CD4-positive, alpha-beta T cell treated with Interferon alpha-2 for 1 hour (primary cell): ENCODE measurements at regions not wholly inside any gene's neighbourhood (a gene's known extent, or its start where the extent isn't known, plus 50 kb on each side); places are given as distances from the start of the nearest gene placed in this dataset.
"Not testable (repeated sequence)": the region's sequence is repeated elsewhere in the genome, so short reads cannot be mapped to it uniquely, and the experiment has no call there.

ENCODE experiments used
- DNase-seq, 2 donors: peaks; one replicate each; pipeline ENCODE4 v3.0.0-alpha.2; 2020 to 2022

DNA sequence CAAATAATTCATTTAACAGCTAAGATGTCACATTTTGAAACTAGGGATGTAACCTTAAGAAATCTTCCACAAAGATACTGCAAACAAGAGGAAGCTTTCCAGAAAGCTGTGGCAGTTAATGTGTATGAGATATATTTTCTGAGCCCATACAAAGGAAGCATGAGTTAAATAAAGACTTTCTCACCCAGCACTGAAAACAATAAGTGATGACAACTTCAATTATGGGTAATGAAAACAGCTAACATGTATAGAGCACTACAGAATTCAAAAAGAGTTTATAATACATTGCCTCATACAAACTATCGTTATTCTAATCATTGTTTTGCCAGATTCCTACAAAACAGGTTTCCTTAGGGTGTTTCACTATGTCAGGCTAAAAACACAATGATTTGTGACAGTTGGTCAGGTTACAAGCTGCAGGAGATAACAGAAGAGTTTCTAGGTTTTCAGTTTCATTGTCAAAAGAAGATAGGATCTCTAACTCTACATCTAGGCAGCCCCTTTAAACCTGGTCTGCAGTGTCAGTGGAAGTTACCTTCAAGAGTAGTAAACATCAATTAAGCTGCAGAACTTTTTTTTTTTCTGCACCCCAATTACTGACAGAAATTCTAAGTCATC, 618.1 kb upstream of the ADGRL3 start:
- no peak for DNase-seq

DNA sequence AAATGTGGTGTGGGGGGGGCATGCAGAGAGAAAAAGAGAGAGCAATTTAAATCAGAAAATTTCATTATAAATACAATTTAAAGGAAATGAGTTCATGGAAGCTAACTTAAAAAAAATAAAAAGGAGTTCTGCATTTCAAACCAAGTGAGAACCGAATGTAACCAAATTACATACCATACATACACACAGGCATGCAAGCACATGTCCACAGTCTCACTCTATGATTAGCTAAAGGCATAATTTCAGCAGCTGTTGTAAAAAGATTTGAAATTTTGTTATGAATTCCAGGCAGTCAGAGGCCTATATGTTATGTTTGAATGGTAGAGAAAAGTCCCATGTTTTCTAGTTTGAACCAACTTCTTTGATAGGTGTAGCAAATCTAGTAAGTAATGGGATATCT, 611.6 kb upstream of the ADGRL3 start:
- no peak for DNase-seq

DNA sequence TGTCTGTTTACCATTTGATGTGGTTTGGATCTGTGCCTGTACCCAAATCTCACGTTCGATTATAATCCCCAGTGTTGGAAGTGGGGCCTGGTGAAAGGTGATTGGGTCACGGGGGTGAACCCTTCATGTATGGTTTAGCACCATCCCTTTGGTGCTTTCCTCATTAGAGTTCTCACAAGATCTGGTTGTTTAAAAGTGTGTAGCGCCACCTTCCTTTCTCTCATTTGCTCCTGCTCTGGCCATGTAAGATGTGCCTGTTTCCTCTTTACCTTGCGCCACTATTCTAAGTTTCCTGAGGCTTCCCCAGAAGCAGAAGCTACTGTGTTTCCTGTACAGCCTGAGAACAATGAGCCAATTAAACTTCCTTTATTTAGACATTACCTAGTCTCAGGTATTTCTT, 610.7 kb upstream of the ADGRL3 start:
- DNase-seq = no peak

DNA sequence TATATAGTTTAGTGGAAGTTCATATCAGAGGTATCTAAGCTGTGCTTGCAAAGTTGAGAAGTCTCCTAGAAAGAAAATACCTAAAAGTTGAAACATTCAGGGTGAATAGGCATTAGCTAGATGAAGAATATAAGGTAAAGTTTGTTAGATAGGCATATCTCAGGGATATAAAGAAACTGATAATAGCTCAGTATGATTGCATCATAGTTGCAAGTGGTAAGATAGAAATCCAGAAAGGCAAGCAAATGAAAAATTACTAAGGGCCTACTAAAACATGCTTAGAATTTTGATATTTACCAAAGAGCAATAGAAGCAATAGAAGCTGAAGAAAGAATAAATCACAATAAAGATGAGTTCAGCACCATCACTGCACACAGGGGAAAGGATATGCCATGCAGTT, 610.0 kb upstream of the ADGRL3 start:
- no peak for DNase-seq

DNA sequence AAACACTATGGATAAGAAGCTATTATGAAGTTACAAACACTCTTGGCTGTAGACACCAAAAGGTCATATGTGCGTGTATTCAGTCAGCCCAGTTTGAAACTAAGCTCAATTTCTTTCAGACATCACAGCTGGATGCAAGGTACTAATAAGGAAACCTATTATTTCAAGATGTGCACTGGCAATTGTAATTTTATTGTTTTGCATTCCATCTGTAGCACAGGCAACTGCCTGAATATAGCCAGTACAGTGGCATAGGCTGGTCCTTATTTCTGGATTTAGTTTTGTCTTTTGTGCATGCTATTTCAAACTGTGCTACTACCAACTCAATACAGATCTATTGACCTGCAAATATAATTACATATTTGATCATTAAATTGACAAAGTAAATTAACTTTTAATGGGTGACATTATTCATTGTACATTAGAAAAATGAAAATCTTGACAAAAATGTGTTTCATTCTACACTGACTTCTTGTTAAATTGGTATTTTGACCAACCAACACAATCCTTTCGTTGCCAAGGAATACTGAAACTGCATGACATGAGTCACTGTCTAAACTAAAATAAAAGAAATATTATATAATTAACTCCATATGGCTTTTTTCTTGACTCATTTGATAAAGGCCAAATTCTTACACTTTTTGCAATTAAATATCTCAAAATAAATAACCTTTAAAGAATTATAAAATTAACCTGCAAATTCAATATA, 594.3 kb upstream of the ADGRL3 start:
- DNase-seq = no peak

DNA sequence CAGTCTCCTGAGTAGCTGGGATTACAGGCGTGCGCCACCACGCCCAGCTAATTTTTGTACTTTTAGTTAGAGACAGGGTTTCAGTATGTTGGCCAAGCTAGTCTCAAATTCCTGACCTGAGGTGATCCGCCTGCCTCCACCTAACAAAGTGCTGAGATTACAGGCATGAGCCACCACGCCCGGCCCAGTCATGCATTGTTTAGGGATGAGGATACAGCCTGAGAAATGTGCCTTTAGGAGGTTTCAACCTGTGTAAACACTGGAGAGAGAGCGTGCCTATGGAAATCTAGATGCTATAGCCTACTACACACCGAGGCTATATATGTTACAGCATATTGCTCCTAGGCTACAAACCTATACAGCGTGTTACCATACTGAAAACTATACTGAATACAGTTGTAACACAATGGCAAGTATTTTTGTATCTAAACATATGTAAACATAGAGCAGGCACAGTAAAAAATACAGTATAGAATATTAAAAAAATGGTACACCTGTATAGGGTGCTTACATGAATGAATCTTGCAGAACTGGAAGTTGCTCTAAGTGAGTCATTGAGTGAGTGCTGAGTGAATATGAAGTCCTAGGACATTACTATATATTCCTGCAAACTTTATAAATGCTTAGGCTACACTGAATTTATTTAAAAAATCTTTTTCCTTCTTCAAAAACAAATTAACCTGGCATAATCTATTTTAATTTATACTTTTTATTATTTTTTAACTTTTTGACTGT, 588.2 kb upstream of the ADGRL3 start:
- DNase-seq = no peak

DNA sequence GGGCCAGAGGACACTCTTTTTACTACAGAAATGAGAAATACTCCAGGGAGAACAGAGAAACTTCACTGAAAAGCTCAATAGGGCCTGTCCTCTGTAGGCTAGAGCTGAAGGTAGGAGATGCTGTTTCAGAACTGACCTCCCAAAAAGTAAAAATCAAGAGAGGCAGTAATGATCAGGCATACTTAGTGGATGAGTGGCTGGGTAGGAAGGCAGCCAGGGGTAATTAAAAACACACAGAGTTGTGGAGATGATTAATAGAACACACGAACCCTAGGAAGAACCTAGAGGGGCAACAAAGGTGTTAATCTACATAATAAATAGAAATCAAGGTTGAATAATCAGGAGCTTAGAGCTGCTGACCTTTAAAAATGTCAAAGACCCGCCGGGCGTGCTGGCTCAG, 582.4 kb upstream of the ADGRL3 start:
- DNase-seq = no peak

DNA sequence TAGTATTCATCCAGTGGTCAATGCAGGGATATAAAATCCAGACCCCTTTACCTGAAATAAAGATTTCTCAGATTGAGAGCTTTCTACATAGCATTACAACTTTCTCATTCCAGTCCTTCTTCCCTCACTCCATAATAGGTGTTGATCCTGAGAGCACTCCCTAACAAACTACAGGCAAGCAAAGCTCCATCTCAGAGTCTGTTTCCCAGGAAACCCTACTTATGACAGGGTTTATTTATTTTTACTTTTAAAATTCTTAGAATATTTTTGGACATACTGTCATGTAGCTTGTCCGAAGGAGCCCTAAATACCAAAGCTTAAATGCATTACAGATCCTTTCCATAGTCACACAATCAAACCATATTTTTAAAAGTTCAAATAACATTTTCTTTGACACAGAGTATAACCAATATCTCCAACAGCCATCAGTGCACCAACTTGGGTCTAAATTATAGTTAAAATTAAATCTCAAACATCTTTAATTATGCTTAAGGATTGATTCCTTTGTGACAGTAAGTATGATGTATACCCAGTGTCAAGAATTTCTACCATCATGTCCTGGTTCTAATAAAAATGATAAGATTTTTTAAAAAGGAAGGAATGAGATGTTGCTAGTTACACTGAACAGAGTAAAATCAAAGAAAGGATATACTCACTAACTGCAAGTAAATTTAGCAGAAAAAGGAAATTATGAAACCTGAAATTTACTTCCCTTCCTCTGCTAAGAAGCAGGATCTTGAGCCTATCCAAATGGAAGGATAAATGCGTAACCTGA, 580.4 kb upstream of the ADGRL3 start:
- no peak for DNase-seq

DNA sequence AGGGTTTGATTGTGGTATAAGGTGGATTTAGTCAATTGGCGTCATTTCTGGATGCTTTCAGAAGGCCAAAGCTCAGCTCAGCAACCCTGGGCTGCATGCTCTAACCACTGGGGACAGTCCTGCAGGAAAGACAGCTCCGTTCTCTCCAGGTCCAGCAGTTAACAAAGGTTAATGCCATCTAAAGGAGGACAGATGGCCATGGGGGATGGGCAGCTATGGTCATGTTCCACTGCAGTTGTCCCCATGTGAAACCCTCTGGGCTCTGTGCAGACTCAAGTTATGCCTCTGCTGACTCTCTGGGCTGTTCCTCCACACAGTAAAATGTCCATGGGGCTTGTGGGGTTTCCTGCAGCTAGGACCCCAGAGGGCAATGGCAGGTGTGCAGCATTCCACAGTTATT, 562.1 kb upstream of the ADGRL3 start:
- no peak for DNase-seq

DNA sequence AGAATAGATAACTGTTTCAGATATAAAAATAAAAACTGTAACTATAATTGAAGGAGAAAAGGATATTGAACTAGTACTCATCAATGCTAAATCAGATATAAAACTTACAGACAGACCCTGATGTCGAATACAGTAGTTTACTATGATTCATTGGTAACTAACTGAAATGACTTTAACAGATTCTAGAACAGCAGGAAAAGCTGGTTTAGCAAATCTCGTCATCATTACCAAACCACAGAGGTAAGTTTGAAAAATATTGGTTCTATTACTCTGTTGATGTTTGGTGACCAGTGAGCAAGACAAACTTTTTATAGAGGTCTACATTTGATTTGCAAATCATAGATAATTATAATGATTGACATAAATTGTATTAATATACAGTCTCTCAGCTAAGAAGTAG, 551.4 kb upstream of the ADGRL3 start:
- DNase-seq = no peak

DNA sequence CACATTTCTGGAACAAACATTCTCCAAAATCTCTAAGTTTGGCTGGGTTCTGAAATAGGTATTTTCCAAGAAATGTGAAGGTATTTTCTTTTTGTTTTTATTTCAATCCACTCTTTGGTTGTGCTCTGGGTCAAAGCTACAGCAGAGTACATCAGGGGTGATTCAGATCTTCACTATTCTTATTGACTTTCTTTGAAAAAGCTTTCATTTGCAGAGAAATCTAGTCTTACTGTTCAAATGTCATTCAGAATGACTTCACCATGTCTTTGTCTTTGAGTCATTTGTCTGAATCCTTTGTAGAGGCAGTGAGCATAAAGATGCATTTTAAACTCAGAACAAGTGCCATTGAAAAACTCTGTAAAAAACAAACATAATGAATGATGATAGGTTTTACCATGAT, 547.2 kb upstream of the ADGRL3 start:
- no peak for DNase-seq

DNA sequence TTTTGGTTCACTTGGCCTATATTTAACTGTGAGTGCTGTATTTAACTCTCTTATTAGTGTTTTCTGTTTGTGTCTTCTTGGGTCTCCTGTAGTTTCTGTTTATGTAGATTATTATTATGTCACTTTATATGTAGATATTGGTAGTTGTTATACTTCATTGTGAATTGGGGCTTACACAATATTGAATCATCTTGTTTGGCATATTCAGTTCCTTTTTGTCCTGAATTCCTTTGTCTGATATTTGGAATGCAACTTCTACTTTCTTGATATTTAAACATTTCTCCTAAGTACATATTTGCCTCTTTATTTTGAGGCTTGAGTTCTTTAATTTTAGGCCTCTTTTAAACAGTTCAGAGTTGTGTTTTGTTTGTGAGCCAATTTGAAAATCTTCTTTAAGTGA, 544.8 kb upstream of the ADGRL3 start:
- no peak for DNase-seq

DNA sequence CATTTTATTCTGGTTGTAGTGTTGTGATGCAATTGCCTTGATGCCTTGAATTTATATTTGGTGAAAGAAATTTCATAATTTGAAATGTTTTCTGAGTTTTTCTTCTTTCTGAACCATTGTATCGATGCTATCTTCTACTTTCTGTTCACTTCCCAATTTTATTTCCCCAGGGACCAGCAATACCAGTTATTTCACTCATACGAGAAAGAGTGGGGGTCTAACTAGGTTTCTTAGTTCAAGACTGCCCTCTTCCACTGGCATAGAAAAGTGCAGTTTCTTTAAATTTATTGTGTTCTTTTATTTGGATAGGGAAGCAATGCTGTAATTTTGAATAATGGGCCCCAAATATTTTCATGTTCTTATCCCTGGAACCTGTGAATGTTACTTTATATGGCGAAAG, 544.0 kb upstream of the ADGRL3 start:
- no peak for DNase-seq

DNA sequence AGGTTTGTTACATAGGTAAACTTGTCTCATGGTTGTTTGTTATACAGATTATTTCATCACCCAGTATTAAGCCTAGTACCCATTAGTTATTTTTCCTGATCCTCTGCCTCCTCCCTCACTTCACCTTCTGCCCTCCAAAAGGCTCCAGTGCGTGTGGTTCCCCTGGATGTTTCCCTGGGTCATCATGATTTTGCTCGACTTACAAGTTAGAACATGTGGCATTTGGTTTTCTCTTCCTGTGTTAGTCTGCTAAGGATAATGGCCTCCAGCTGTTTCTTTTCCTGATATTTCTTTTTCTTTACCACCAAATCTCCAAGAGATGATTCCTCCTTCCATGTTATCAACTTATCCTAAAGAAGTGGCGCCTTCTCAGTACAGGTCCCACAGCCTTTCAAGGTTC, 543.1 kb upstream of the ADGRL3 start:
- DNase-seq = no peak

DNA sequence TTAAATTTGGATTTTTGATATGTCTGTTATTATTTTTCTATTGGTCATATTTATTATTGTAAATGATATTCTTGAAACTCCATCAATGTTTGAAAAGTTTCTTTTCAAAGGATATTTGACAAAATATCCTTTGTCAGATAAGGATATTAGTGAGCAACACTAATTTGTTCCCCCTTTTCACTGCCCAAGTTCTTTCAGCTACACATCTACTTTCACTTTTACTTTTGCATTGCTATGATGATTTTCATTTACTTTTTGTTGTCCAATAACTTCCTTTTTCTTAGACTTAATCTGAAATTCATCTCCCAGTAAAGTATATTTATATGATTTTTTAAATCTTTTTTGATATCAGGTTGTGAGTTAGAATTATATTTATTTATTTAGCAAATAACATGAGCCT, 542.3 kb upstream of the ADGRL3 start:
- DNase-seq = no peak

DNA sequence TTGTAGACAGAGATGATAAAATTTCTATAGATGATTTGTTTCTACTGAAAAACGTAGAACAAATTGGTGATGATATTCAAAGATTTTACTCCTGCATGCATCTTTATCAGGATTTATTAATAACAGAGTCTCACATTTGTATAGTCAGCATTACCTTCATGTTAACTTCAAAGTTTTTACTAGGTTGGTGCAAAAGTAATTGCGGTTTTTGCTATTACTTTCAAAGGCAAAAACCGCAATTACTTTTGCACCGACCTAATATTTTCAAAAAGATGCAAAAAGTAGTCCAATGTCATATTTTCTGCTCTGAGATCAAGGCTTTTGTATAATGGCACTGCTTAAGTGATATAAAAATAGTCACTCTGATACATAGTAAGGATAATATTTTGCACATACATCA, 536.4 kb upstream of the ADGRL3 start:
- DNase-seq = no peak

DNA sequence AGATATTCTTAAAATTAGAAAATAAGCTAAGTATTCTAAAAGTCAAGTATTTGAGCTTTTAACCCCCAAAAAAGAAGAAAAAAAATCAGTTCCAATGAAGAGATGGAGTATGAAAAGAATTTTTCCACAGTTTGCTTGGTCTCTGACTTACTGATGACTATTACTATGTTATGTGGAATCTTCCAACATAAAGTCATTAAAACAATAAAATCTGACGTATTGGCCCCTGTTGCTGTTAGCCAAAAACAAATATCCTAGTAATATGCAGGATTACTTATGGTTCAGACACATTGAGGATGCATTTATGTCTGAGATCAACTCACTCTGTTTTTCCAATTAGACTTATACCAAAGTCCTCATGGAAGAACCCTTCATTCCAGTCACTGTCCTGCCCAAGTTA, 517.2 kb upstream of the ADGRL3 start:
- DNase-seq = no peak

DNA sequence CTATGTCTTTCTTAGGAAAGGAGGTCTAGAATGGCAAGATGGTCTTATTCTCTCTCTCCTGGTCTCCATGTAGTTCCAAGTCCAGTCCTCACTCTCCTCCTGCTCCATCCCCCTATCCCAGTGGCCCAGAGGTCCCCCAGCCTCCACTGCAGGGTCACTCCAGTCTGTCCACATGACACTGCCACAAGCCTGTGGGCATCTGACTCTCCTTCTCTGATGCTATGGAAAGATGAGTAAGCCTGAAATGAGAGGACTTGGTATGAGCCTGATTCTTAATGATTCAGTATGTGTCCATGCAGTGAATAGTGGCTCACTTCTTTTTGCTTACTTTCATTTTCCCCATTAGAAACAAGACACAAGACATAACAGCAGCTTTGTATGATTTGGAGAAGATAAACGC, 516.8 kb upstream of the ADGRL3 start:
- DNase-seq = no peak

DNA sequence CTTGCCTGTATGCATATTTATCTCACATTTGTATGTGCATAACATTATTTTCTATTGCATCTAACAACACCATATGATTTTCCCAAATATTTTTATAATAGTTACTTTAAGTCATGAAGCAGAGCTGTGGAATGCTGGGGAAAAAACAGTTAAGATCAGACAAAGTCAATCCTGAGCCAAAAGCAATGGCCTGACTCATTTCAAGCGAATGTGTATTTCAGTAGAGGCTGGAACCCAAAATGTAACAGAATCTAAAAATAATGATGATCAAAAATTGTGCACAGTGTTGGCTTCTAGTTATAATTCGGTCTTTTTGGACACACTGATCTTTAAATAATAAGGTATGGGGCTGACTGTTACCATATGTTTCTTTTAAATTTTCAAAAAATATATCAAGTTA, 516.2 kb upstream of the ADGRL3 start:
- no peak for DNase-seq

DNA sequence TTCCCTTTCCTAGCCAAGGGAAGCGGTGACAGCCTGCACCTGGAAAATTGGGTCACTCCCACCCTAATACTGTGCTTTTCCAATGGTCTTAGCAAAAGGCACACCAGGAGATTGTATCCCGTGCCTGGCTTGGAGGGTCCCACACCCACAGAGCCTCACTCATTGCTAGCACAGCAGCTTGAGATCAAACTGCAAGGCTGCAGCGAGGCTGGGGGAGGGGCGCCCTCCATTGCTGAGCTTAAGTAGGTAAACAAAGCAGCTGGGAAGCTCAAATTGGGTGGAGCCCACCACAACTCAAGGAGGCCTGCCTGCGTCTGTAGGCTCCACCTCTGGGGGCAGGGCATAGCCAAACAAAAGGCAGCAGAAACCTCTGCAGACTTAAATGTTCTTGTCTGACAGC, 504.1 kb upstream of the ADGRL3 start:
- not testable (repeated sequence) for DNase-seq

DNA sequence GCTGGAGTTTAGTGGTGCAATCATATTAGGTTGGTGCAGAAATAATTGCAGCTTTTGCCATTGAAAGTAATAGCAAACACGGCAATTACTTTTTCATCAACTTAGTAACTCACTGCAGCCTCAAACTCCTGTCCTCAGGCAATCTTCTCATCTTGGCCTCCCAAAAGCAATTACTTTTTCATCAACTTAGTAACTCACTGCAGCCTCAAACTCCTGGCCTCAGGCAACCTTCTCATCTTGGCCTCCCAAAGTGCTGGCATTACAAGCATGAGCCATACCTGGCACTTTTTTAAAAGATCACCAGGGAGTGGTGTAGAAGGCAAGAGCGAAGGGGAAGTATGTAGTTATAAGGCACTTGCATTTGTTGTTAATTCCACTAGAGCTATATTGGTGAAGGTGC, 491.1 kb upstream of the ADGRL3 start:
- no peak for DNase-seq

DNA sequence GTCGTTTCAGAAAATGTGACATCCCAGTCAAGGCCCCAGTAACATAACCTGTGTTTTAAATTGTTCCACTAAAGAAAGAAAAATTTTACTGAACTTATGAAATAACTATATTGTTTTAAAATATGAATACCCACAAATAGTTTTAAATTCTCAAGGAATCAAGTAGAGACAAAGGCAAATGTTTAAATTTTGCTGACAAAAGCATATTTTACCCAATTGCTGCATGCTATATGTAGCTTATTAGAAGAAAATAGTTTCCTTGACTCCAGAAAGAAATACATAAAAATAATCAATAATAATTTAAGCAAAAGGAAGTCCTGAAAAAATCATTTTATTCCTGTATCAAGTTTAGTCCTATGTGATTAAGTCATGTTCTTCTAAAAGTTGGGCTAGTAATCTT, 481.3 kb upstream of the ADGRL3 start:
- no peak for DNase-seq

DNA sequence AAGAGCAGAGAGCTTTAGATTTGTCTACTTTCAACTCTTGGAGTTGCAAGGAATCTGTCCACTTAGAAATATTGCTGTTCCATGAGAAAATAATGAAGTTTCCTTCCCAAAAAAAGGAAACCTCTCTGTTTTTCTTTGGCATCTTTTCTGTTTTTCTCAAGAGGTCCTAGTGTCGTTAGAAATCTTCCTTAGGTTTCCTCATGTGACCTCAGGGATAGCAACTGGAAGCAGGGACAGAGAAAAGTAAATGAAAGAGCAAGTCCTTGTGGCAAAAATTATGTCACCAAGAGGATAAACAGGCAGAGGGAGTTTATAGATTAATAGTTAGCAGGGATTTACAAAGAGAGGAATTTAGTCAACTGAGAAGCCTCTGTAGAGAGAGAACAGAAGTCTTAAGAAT, 478.4 kb upstream of the ADGRL3 start:
- no peak for DNase-seq

DNA sequence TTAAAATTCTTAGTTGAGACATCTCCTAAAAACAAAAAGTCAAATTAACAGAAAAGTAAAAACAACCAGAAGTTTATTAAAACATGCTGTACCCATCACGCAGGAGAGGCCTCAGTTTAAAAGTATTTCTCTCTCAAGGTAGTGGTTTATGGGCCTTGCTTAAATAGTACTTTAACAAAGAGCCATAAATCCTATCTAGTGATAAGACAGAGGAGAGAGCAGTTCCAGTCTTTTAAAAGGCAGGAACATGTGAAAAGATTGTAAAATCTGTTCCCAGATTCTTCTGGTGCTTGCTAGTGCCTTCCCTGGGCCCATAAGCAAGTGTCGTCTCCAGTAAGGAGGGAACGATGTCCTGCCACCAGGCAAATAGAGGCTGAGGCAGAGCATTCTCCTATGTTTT, 476.3 kb upstream of the ADGRL3 start:
- no peak for DNase-seq
